Motor neuron (in vitro differentiated cells): ENCODE measurements at regions not wholly inside any gene's neighbourhood (a gene's known extent, or its start where the extent isn't known, plus 50 kb on each side); places are given as distances from the start of the nearest gene placed in this dataset.
"Not testable (repeated sequence)": the region's sequence is repeated elsewhere in the genome, so short reads cannot be mapped to it uniquely, and the experiment has no call there.

Experiments
- ATAC-seq, 8 experiments: fragments of 200-7000 bp; cut with Tn5 transposase; replicated peaks in 6 of 8; 2 replicates each; pipeline ENCODE4 v1.8.0; 2021; ENCODE audit warnings: mild to moderate bottlenecking in 8 of 8, moderate library complexity in 8 of 8
- H3K27ac ChIP-seq, 2 donors: fragments of 250-450 bp; sonication (Bioruptor Pico); 2 replicates each; pipeline ENCODE4 v1.9.0; 2021; ENCODE audit warnings: antibody characterized with exemption in 2 of 2, mild to moderate bottlenecking in 2 of 2, moderate library complexity in 1 of 2
- H3K4me1 ChIP-seq, 2 donors: fragments of 250-450 bp; sonication (Bioruptor Pico); replicated peaks in 1 of 2; 2 replicates each; pipeline ENCODE4 v1.6.1; 2021; ENCODE audit warnings: antibody characterized with exemption in 2 of 2, mild to moderate bottlenecking in 2 of 2, moderate library complexity in 1 of 2
- H3K4me3 ChIP-seq, 5 donors: fragments of 250-450 bp; sonication (Bioruptor Pico); 2 replicates each; pipeline ENCODE4 v1.9.0; 2021; ENCODE audit warnings: antibody characterized with exemption in 5 of 5, mild to moderate bottlenecking in 5 of 5, moderate library complexity in 4 of 5
- WGBS, 10 experiments: fragments of 450-650 bp; shearing (Covaris generic); methylation state at CpG; one replicate each; pipeline ENCODE4 v1.0.0; 2022; 5-methylcytosine and 5-hydroxymethylcytosine counted together
- in situ Hi-C, 9 experiments: fragments of 400-800 bp; cut with MboI; loops; one replicate each; pipeline ENCODE4 v1.15.0; 2021; ENCODE audit warnings: low sequenced_read_pairs in 9 of 9, low pct_unique_long_range_greater_than_20kb in 2 of 9; ENCODE audit not compliant: unreplicated experiment in 9 of 9

- ATAC-seq, H3K4me1 ChIP-seq, H3K4me3 ChIP-seq, in situ Hi-C loops, H3K27ac ChIP-seq: not testable (repeated sequence)
Measured at GRCh38 chr2:216750750-216751149, 55.4 kb upstream of the IGFBP5 start.

GRCh38 chr2:216746268-216746667, 50.9 kb upstream of the IGFBP5 start:
- H3K27ac ChIP-seq, ATAC-seq, H3K4me3 ChIP-seq, in situ Hi-C loops, H3K4me1 ChIP-seq: not testable (repeated sequence)
- WGBS, 10 experiments, result 75 to 83% methylated on average over 1 to 2 of the region's 5 CpGs; no CpG with 5 or more reads in 8 of the 10 experiments

- no peak for ATAC-seq
- no peak overlapping the region for H3K4me3 ChIP-seq
- H3K27ac ChIP-seq, result no peak overlapping the region
- 30 to 100% (median 83%) methylated on average over 1 to 3 of the region's 3 CpGs; no CpG with 5 or more reads in 1 of the 10 experiments for WGBS, 10 experiments
- in situ Hi-C loops, result no loop called here
- H3K4me1 ChIP-seq, result peaks cover 0 to 4% of the 10 kb centered on the region in 2 donors
Measured at GRCh38 chr2:216745453-216745852, 50.1 kb upstream of the IGFBP5 start.
